ENCODE measurements at regions not wholly inside any gene's neighbourhood (a gene's known extent, or its start where the extent isn't known, plus 50 kb on each side); places are given as distances from the start of the nearest gene placed in this dataset.
"Not testable (repeated sequence)": the region's sequence is repeated elsewhere in the genome, so short reads cannot be mapped to it uniquely, and the experiment has no call there.

GRCh38 chr15:35958021-35958420 lies 412.1 kb upstream of the DPH6 start:
- H3K27ac ChIP-seq, result no peak overlapping the region
- TF ChIP-seq ZFX (IDR thresholded peaks at IDR 0.05; ENCODE audit: borderline replicate concordance), result no peak

- no peak for TF ChIP-seq ZFX (IDR thresholded peaks at IDR 0.05; ENCODE audit: borderline replicate concordance)
- no peak for TF ChIP-seq CTCF (IDR thresholded peaks at IDR 0.05)
These were observed 413.0 kb upstream of the DPH6 start for GRCh38 chr15:35958975-35959374.

GRCh38 chr15:35963326-35963725 lies 417.4 kb upstream of the DPH6 start:
- no peak for TF ChIP-seq CTCF (IDR thresholded peaks at IDR 0.05)
- TF ChIP-seq ZFX (IDR thresholded peaks at IDR 0.05; ENCODE audit: borderline replicate concordance), result no peak
- H3K27ac ChIP-seq, result no peak overlapping the region

More at GRCh38 chr15:35958975-35959374, 413.0 kb upstream of the DPH6 start:
- H3K27ac ChIP-seq, result no peak overlapping the region

GRCh38 chr15:35966781-35967180 lies 420.8 kb upstream of the DPH6 start:
- no peak overlapping the region for H3K27ac ChIP-seq
- TF ChIP-seq ZFX (IDR thresholded peaks at IDR 0.05; ENCODE audit: borderline replicate concordance) (no peak), CTCF (IDR thresholded peaks at IDR 0.05) (no peak)

- not testable (repeated sequence) for H3K27ac ChIP-seq
These were observed 422.0 kb upstream of the DPH6 start for GRCh38 chr15:35967968-35968367.

GRCh38 chr15:35973029-35973428 lies 427.1 kb upstream of the DPH6 start:
- no peak overlapping the region for H3K27ac ChIP-seq
- TF ChIP-seq CTCF (IDR thresholded peaks at IDR 0.05), result no peak

GRCh38 chr15:35974052-35974451 lies 428.1 kb upstream of the DPH6 start:
- H3K27ac ChIP-seq, result no peak overlapping the region
- TF ChIP-seq CTCF (IDR thresholded peaks at IDR 0.05), result no peak

GRCh38 chr15:35975941-35976340 lies 430.0 kb upstream of the DPH6 start:
- H3K27ac ChIP-seq, result no peak overlapping the region
- TF ChIP-seq CTCF (IDR thresholded peaks at IDR 0.05) (no peak), ZFX (IDR thresholded peaks at IDR 0.05; ENCODE audit: borderline replicate concordance) (no peak)

- no peak for TF ChIP-seq ZFX (IDR thresholded peaks at IDR 0.05; ENCODE audit: borderline replicate concordance)
- no peak for TF ChIP-seq CTCF (IDR thresholded peaks at IDR 0.05)
- no peak overlapping the region for H3K27ac ChIP-seq
These were observed 433.6 kb upstream of the DPH6 start for GRCh38 chr15:35979608-35980007.

Data from 22Rv1 (cell line).